Endothelial cell of umbilical vein (primary cell): ENCODE measurements at regions not wholly inside any gene's neighbourhood (a gene's known extent, or its start where the extent isn't known, plus 50 kb on each side); places are given as distances from the start of the nearest gene placed in this dataset.

Source experiments
- BruUV-seq: library from RNA; stranded (reverse); fragments of 400-500 nt; replicated peaks from 2 replicates; lab custom pipeline; 2021; lab: Mats Ljungman, UMichigan
- CTCF ChIA-PET: fragments of 300-600, 350-600 bp; sonication (Branson Sonifier 250); formaldehyde crosslinking; loops from one replicate; lab custom pipeline; 2021; ENCODE audit warnings: antibody characterized with exemption, inconsistent platforms; lab: Charles Lee
- POLR2A ChIA-PET: fragments of 300-600, 350-600 bp; sonication (Branson Sonifier 250); formaldehyde crosslinking; loops from one replicate; lab custom pipeline; 2021; ENCODE audit warnings: antibody characterized with exemption, inconsistent platforms; lab: Charles Lee
- DNase-seq: peaks from one replicate; pipeline ENCODE4 v3.0.0-alpha.2; 2011; ENCODE audit warnings: low read depth, low spot score
- FAIRE-seq: peaks from 2 replicates; lab custom pipeline; 2011; peaks lifted over from hg19 to GRCh38; lab: Jason Lieb, UNC
- H2AFZ ChIP-seq: 2 replicates; pipeline ENCODE4 v1.6.0; 2012; ENCODE audit warnings: low read depth, low read length, control low read depth, inconsistent platforms
- H3K27ac ChIP-seq: 2 replicates; pipeline ENCODE4 v1.5.1; 2011; ENCODE audit warnings: low read depth, mild to moderate bottlenecking, control low read depth, low read length, moderate library complexity; ENCODE audit not compliant: insufficient read depth
- H3K27me3 ChIP-seq, 2 experiments: 2 replicates each; pipeline versions ENCODE4 v1.6.0 to v1.6.1; 2011; ENCODE audit warnings: low read length in 2 of 2, mixed read lengths in 1 of 2; ENCODE audit not compliant: control insufficient read depth in 2 of 2, insufficient read depth in 2 of 2
- H3K36me3 ChIP-seq, 2 experiments: 2 replicates in 1 of 2; 3 replicates in 1 of 2; pipeline ENCODE4 v1.5.1; 2011; ENCODE audit warnings: low read length in 2 of 2, mild to moderate bottlenecking in 1 of 2, moderate library complexity in 1 of 2; ENCODE audit not compliant: control insufficient read depth in 2 of 2, insufficient read depth in 2 of 2; ENCODE audit errors: extremely low read depth in 1 of 2
- H3K4me1 ChIP-seq: 3 replicates; pipeline ENCODE4 v1.5.1; 2011; ENCODE audit warnings: mild to moderate bottlenecking, low read length; ENCODE audit not compliant: control insufficient read depth, insufficient read depth; ENCODE audit errors: extremely low read depth
- H3K4me2 ChIP-seq: 2 replicates; pipeline ENCODE4 v1.6.1; 2011; ENCODE audit warnings: low read length, control low read depth, mixed read lengths; ENCODE audit not compliant: insufficient read depth
- H3K4me3 ChIP-seq, 3 experiments: fragments of 200-600 bp in 1 of 3; sonication (generic), shearing (Covaris generic) in 1 of 3; replicated peaks in 1 of 3; 2 replicates each; pipeline ENCODE4 v1.5.1; 2011 to 2016; ENCODE audit warnings: control low read depth in 3 of 3, low read length in 3 of 3, mild to moderate bottlenecking in 2 of 3, inconsistent platforms in 1 of 3, low read depth in 1 of 3, moderate library complexity in 1 of 3; ENCODE audit not compliant: insufficient read depth in 1 of 3
- H3K79me2 ChIP-seq: 2 replicates; pipeline ENCODE4 v1.6.0; 2012; ENCODE audit warnings: low read length, inconsistent platforms; ENCODE audit not compliant: control insufficient read depth, insufficient read depth
- H3K9ac ChIP-seq: replicated peaks from 2 replicates; pipeline ENCODE3; 2011; ENCODE audit warnings: low read length, control low read depth; ENCODE audit not compliant: insufficient read depth; ENCODE audit errors: extremely low read depth
- H3K9me1 ChIP-seq: replicated peaks from 3 replicates; pipeline ENCODE4 v1.6.0; 2011; ENCODE audit warnings: mild to moderate bottlenecking, low read length; ENCODE audit not compliant: control insufficient read depth, insufficient read depth; ENCODE audit errors: extremely low read depth
- H3K9me3 ChIP-seq: replicated peaks from 2 replicates; pipeline ENCODE4 v1.5.1; 2012; ENCODE audit warnings: low read length, inconsistent platforms; ENCODE audit not compliant: control insufficient read depth, insufficient read depth
- H4K20me1 ChIP-seq: replicated peaks from 2 replicates; pipeline ENCODE3; 2011; ENCODE audit warnings: mild to moderate bottlenecking, low read length; ENCODE audit not compliant: control insufficient read depth, insufficient read depth; ENCODE audit errors: extremely low read depth
- EZH2 ChIP-seq: IDR thresholded peaks from 2 replicates; pipeline ENCODE4 v1.6.1; 2012; ENCODE audit warnings: borderline replicate concordance, low read depth, mild to moderate bottlenecking, moderate library complexity, low read length, inconsistent platforms; ENCODE audit not compliant: severe bottlenecking
- FOS ChIP-seq: IDR thresholded peaks from 2 replicates; pipeline ENCODE4 v1.6.1; 2011; ENCODE audit warnings: mild to moderate bottlenecking, low read length, moderate library complexity, borderline replicate concordance; ENCODE audit not compliant: insufficient read depth
- GATA2 ChIP-seq: IDR thresholded peaks from 2 replicates; pipeline ENCODE4 v1.7.0; 2011; ENCODE audit warnings: low read depth, mild to moderate bottlenecking, moderate library complexity, mixed read lengths, low read length; ENCODE audit not compliant: insufficient read length, insufficient read depth
- JUN ChIP-seq: IDR thresholded peaks from 2 replicates; pipeline ENCODE4 v1.6.1; 2011; ENCODE audit warnings: borderline replicate concordance, low read depth; ENCODE audit not compliant: insufficient read length, insufficient read depth
- MYC ChIP-seq: IDR thresholded peaks from one replicate; pipeline ENCODE4 v1.6.1; 2011; ENCODE audit warnings: mild to moderate bottlenecking, low read depth, low read length
- POLR2A ChIP-seq: IDR thresholded peaks from 2 replicates; pipeline ENCODE4 v1.6.1; 2012; ENCODE audit warnings: low read depth, mild to moderate bottlenecking, control low read depth, low read length
- POLR2AphosphoS5 ChIP-seq: IDR thresholded peaks from 2 replicates; pipeline ENCODE4 v1.6.1; 2012; ENCODE audit warnings: low read depth, mild to moderate bottlenecking, control low read depth, low read length, moderate library complexity; ENCODE audit not compliant: insufficient read depth
- dilution Hi-C: fragments of 300-500 bp; cut with MboI; formaldehyde crosslinking; loops from one replicate; pipeline ENCODE4 v1.15.0; 2019; ENCODE audit warnings: low sequenced_read_pairs; ENCODE audit not compliant: extremely low pct_ligation_motif_present
- intact Hi-C: fragments of 100-400 bp; cut with micrococcal nuclease; formaldehyde crosslinking; loops from one replicate; pipeline ENCODE4 v1.10.0; 2022
- TF ChIP-seq, protein P1 (sequence below), 2 donors: IDR thresholded peaks; 1 replicate in 1 of 2; 2 replicates in 1 of 2; pipeline ENCODE4 v1.5.1; 2011; ENCODE audit warnings: low read length in 2 of 2, mild to moderate bottlenecking in 2 of 2, moderate library complexity in 2 of 2, control low read depth in 1 of 2, inconsistent platforms in 1 of 2, low read depth in 1 of 2; ENCODE audit not compliant: insufficient read depth in 1 of 2; ENCODE audit errors: extremely low read depth in 1 of 2
- TF ChIP-seq, protein P2 (sequence below): IDR thresholded peaks from 2 replicates; pipeline ENCODE4 v1.6.1; 2011; ENCODE audit not compliant: insufficient read depth, insufficient read length

DNA sequence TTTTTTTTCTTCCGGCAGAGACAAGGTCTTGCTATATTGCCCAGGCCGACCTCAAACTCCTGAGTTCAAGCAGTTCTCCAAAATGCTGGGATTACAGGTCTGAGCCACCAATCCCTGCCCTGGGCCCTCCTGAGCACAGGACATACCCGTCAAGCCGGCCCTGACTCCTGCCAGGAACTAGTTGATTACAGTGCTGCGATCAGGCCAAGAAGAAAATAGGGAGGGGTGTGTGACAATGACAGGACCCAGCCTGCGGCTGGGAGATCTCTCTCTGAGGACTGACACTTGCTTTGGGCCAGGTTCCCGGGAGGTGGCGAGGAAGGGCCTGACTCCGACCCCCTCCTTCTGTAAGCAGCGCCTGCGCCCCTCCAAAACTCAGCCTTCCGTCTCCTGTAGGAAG lies 276.6 kb downstream of the MRTFB start:
- BruUV-seq, result no TSS peak
- intact Hi-C loops (no loop called here), dilution Hi-C loops (no loop called here)
- Histone ChIP-seq H3K9me1 (no peaks in the 10 kb centered on the region), H3K27me3 (no peaks in the 10 kb centered on the region), H3K4me3 (no peak overlapping the region), H3K9me3 (no peaks in the 10 kb centered on the region), H3K36me3 (no peaks in the 10 kb centered on the region), H3K79me2 (no peaks in the 10 kb centered on the region), H3K4me2 (no peak overlapping the region), H3K27ac (no peak overlapping the region), H2AFZ (no peak overlapping the region), H4K20me1 (no peaks in the 10 kb centered on the region), H3K4me1 (no peaks in the 10 kb centered on the region), H3K9ac (no peak overlapping the region)
- DNase-seq (no peak), FAIRE-seq (no peak)
- TF ChIP-seq EZH2, result no peak
- TF ChIP-seq, protein P1, sequence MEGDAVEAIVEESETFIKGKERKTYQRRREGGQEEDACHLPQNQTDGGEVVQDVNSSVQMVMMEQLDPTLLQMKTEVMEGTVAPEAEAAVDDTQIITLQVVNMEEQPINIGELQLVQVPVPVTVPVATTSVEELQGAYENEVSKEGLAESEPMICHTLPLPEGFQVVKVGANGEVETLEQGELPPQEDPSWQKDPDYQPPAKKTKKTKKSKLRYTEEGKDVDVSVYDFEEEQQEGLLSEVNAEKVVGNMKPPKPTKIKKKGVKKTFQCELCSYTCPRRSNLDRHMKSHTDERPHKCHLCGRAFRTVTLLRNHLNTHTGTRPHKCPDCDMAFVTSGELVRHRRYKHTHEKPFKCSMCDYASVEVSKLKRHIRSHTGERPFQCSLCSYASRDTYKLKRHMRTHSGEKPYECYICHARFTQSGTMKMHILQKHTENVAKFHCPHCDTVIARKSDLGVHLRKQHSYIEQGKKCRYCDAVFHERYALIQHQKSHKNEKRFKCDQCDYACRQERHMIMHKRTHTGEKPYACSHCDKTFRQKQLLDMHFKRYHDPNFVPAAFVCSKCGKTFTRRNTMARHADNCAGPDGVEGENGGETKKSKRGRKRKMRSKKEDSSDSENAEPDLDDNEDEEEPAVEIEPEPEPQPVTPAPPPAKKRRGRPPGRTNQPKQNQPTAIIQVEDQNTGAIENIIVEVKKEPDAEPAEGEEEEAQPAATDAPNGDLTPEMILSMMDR (IDR thresholded peaks at IDR 0.05; ENCODE audit: extremely low read depth in 1 of 2, insufficient read depth in 1 of 2, low read depth in 1 of 2, low read length in 2 of 2), result no peak
- TF ChIP-seq MYC, result no peak
- TF ChIP-seq, protein P2, sequence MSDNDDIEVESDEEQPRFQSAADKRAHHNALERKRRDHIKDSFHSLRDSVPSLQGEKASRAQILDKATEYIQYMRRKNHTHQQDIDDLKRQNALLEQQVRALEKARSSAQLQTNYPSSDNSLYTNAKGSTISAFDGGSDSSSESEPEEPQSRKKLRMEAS, result no peak
- no peak for TF ChIP-seq JUN
- TF ChIP-seq FOS, result no peak
- no peak for TF ChIP-seq GATA2
- no peak for TF ChIP-seq POLR2AphosphoS5
- no peak for TF ChIP-seq POLR2A
- ChIA-PET POLR2A (no interaction called here), CTCF (no interaction called here)
